ENCODE measurements at regions not wholly inside any gene's neighbourhood (a gene's known extent, or its start where the extent isn't known, plus 50 kb on each side); places are given as distances from the start of the nearest gene placed in this dataset.

GRCh38 chr12:45615268-45615667 is 114.2 kb upstream of the ARID2 start:
- no peaks in the 10 kb centered on the region for H3K27me3 ChIP-seq (ENCODE audit: control insufficient read depth in 5 of 5, insufficient read depth in 4 of 5, low read length in 5 of 5)

GRCh38 chr12:45619736-45620135 is 109.8 kb upstream of the ARID2 start:
- Histone ChIP-seq H3K9ac (ENCODE audit: low read length in 5 of 5) (no peak overlapping the region), H3K4me3 (ENCODE audit: low read depth in 1 of 5, low read length in 5 of 5) (no peak overlapping the region), H3K4me1 (ENCODE audit: control insufficient read depth in 5 of 5, insufficient read depth in 5 of 5, low read length in 5 of 5) (no peaks in the 10 kb centered on the region), H3K36me3 (ENCODE audit: control insufficient read depth in 5 of 5, insufficient read depth in 5 of 5, low read length in 5 of 5) (no peaks in the 10 kb centered on the region), H3K27me3 (ENCODE audit: control insufficient read depth in 5 of 5, insufficient read depth in 4 of 5, low read length in 5 of 5) (no peaks in the 10 kb centered on the region), H3K27ac (ENCODE audit: low read depth, low read length) (no peak overlapping the region), H3K9me3 (ENCODE audit: control insufficient read depth in 5 of 5, low read length in 5 of 5) (peaks cover 0 to 3% (median 0%) of the 10 kb centered on the region in 5 donors)

More at GRCh38 chr12:45615268-45615667, 114.2 kb upstream of the ARID2 start:
- H3K36me3 ChIP-seq (ENCODE audit: control insufficient read depth in 5 of 5, insufficient read depth in 5 of 5, low read length in 5 of 5): no peaks in the 10 kb centered on the region
- H3K27ac ChIP-seq (ENCODE audit: low read depth, low read length): no peak overlapping the region
- no peak overlapping the region for H3K4me3 ChIP-seq (ENCODE audit: low read depth in 1 of 5, low read length in 5 of 5)
- H3K9ac ChIP-seq (ENCODE audit: low read length in 5 of 5): no peak overlapping the region
- no peaks in the 10 kb centered on the region for H3K9me3 ChIP-seq (ENCODE audit: control insufficient read depth in 5 of 5, low read length in 5 of 5)
- H3K4me1 ChIP-seq (ENCODE audit: control insufficient read depth in 5 of 5, insufficient read depth in 5 of 5, low read length in 5 of 5): no peaks in the 10 kb centered on the region

- Histone ChIP-seq H3K9me3 (ENCODE audit: control insufficient read depth in 5 of 5, low read length in 5 of 5) (peaks cover 0 to 3% (median 0%) of the 10 kb centered on the region in 5 donors), H3K9ac (ENCODE audit: low read length in 5 of 5) (no peak overlapping the region), H3K36me3 (ENCODE audit: control insufficient read depth in 5 of 5, insufficient read depth in 5 of 5, low read length in 5 of 5) (no peaks in the 10 kb centered on the region), H3K4me3 (ENCODE audit: low read depth in 1 of 5, low read length in 5 of 5) (no peak overlapping the region), H3K27ac (ENCODE audit: low read depth, low read length) (no peak overlapping the region), H3K4me1 (ENCODE audit: control insufficient read depth in 5 of 5, insufficient read depth in 5 of 5, low read length in 5 of 5) (no peaks in the 10 kb centered on the region), H3K27me3 (ENCODE audit: control insufficient read depth in 5 of 5, insufficient read depth in 4 of 5, low read length in 5 of 5) (no peaks in the 10 kb centered on the region)
These were observed 107.8 kb upstream of the ARID2 start for GRCh38 chr12:45621703-45622102.

- Histone ChIP-seq H3K4me1 (ENCODE audit: control insufficient read depth in 5 of 5, insufficient read depth in 5 of 5, low read length in 5 of 5) (peaks cover 0 to 3% (median 0%) of the 10 kb centered on the region in 5 donors), H3K4me3 (ENCODE audit: low read depth in 1 of 5, low read length in 5 of 5) (no peak overlapping the region), H3K9me3 (ENCODE audit: control insufficient read depth in 5 of 5, low read length in 5 of 5) (peaks cover 0 to 3% (median 0%) of the 10 kb centered on the region in 5 donors), H3K9ac (ENCODE audit: low read length in 5 of 5) (no peak overlapping the region), H3K27ac (ENCODE audit: low read depth, low read length) (no peak overlapping the region), H3K27me3 (ENCODE audit: control insufficient read depth in 5 of 5, insufficient read depth in 4 of 5, low read length in 5 of 5) (no peaks in the 10 kb centered on the region), H3K36me3 (ENCODE audit: control insufficient read depth in 5 of 5, insufficient read depth in 5 of 5, low read length in 5 of 5) (no peaks in the 10 kb centered on the region)
These were observed 107.1 kb upstream of the ARID2 start for GRCh38 chr12:45622210-45622937.

- no peak overlapping the region for H3K9ac ChIP-seq (ENCODE audit: low read length in 5 of 5)
- H3K4me1 ChIP-seq (ENCODE audit: control insufficient read depth in 5 of 5, insufficient read depth in 5 of 5, low read length in 5 of 5): peaks cover 0 to 3% (median 0%) of the 10 kb centered on the region in 5 donors
- H3K27me3 ChIP-seq (ENCODE audit: control insufficient read depth in 5 of 5, insufficient read depth in 4 of 5, low read length in 5 of 5): no peaks in the 10 kb centered on the region
- H3K4me3 ChIP-seq (ENCODE audit: low read depth in 1 of 5, low read length in 5 of 5): no peak overlapping the region
- peaks cover 0 to 3% (median 0%) of the 10 kb centered on the region in 5 donors for H3K9me3 ChIP-seq (ENCODE audit: control insufficient read depth in 5 of 5, low read length in 5 of 5)
- no peak overlapping the region for H3K27ac ChIP-seq (ENCODE audit: low read depth, low read length)
- H3K36me3 ChIP-seq (ENCODE audit: control insufficient read depth in 5 of 5, insufficient read depth in 5 of 5, low read length in 5 of 5): no peaks in the 10 kb centered on the region
These were observed 106.3 kb upstream of the ARID2 start for GRCh38 chr12:45623221-45623620.

- Histone ChIP-seq H3K9me3 (ENCODE audit: control insufficient read depth in 5 of 5, low read length in 5 of 5) (peaks cover 0 to 3% (median 0%) of the 10 kb centered on the region in 5 donors), H3K9ac (ENCODE audit: low read length in 5 of 5) (no peak overlapping the region), H3K4me1 (ENCODE audit: control insufficient read depth in 5 of 5, insufficient read depth in 5 of 5, low read length in 5 of 5) (peaks cover 0 to 3% (median 0%) of the 10 kb centered on the region in 5 donors), H3K27ac (ENCODE audit: low read depth, low read length) (no peak overlapping the region), H3K36me3 (ENCODE audit: control insufficient read depth in 5 of 5, insufficient read depth in 5 of 5, low read length in 5 of 5) (no peaks in the 10 kb centered on the region), H3K4me3 (ENCODE audit: low read depth in 1 of 5, low read length in 5 of 5) (no peak overlapping the region), H3K27me3 (ENCODE audit: control insufficient read depth in 5 of 5, insufficient read depth in 4 of 5, low read length in 5 of 5) (no peaks in the 10 kb centered on the region)
These were observed 105.6 kb upstream of the ARID2 start for GRCh38 chr12:45623940-45624339.

GRCh38 chr12:45626965-45627364 is 102.5 kb upstream of the ARID2 start:
- H3K36me3 ChIP-seq (ENCODE audit: control insufficient read depth in 5 of 5, insufficient read depth in 5 of 5, low read length in 5 of 5): no peaks in the 10 kb centered on the region
- H3K9ac ChIP-seq (ENCODE audit: low read length in 5 of 5): no peak overlapping the region
- H3K4me1 ChIP-seq (ENCODE audit: control insufficient read depth in 5 of 5, insufficient read depth in 5 of 5, low read length in 5 of 5): peaks cover 0 to 3% (median 0%) of the 10 kb centered on the region in 5 donors
- no peaks in the 10 kb centered on the region for H3K27me3 ChIP-seq (ENCODE audit: control insufficient read depth in 5 of 5, insufficient read depth in 4 of 5, low read length in 5 of 5)
- H3K4me3 ChIP-seq (ENCODE audit: low read depth in 1 of 5, low read length in 5 of 5): no peak overlapping the region
- H3K9me3 ChIP-seq (ENCODE audit: control insufficient read depth in 5 of 5, low read length in 5 of 5): no peaks in the 10 kb centered on the region
- H3K27ac ChIP-seq (ENCODE audit: low read depth, low read length): no peak overlapping the region

GRCh38 chr12:45627407-45628069 is 102.0 kb upstream of the ARID2 start:
- Histone ChIP-seq H3K4me3 (ENCODE audit: low read depth in 1 of 5, low read length in 5 of 5) (no peak overlapping the region), H3K4me1 (ENCODE audit: control insufficient read depth in 5 of 5, insufficient read depth in 5 of 5, low read length in 5 of 5) (peaks cover 0 to 3% (median 0%) of the 10 kb centered on the region in 5 donors), H3K36me3 (ENCODE audit: control insufficient read depth in 5 of 5, insufficient read depth in 5 of 5, low read length in 5 of 5) (no peaks in the 10 kb centered on the region)

GRCh38 chr12:45629292-45629691 is 100.2 kb upstream of the ARID2 start:
- H3K4me3 ChIP-seq (ENCODE audit: low read depth in 1 of 5, low read length in 5 of 5): no peak overlapping the region
- peaks cover 0 to 3% (median 0%) of the 10 kb centered on the region in 5 donors for H3K4me1 ChIP-seq (ENCODE audit: control insufficient read depth in 5 of 5, insufficient read depth in 5 of 5, low read length in 5 of 5)
- no peak overlapping the region for H3K9ac ChIP-seq (ENCODE audit: low read length in 5 of 5)
- no peaks in the 10 kb centered on the region for H3K36me3 ChIP-seq (ENCODE audit: control insufficient read depth in 5 of 5, insufficient read depth in 5 of 5, low read length in 5 of 5)
- no peaks in the 10 kb centered on the region for H3K9me3 ChIP-seq (ENCODE audit: control insufficient read depth in 5 of 5, low read length in 5 of 5)
- H3K27me3 ChIP-seq (ENCODE audit: control insufficient read depth in 5 of 5, insufficient read depth in 4 of 5, low read length in 5 of 5): peaks cover 0 to 4% (median 0%) of the 10 kb centered on the region in 5 donors
- no peak overlapping the region for H3K27ac ChIP-seq (ENCODE audit: low read depth, low read length)

More at GRCh38 chr12:45627407-45628069, 102.0 kb upstream of the ARID2 start:
- Histone ChIP-seq H3K9ac (ENCODE audit: low read length in 5 of 5) (no peak overlapping the region), H3K27ac (ENCODE audit: low read depth, low read length) (no peak overlapping the region), H3K27me3 (ENCODE audit: control insufficient read depth in 5 of 5, insufficient read depth in 4 of 5, low read length in 5 of 5) (peaks cover 0 to 2% (median 0%) of the 10 kb centered on the region in 5 donors), H3K9me3 (ENCODE audit: control insufficient read depth in 5 of 5, low read length in 5 of 5) (no peaks in the 10 kb centered on the region)

GRCh38 chr12:45633733-45634132 is 95.8 kb upstream of the ARID2 start:
- Histone ChIP-seq H3K27me3 (ENCODE audit: control insufficient read depth in 5 of 5, insufficient read depth in 4 of 5, low read length in 5 of 5) (peaks cover 0 to 4% (median 0%) of the 10 kb centered on the region in 5 donors), H3K9ac (ENCODE audit: low read length in 5 of 5) (no peak overlapping the region), H3K27ac (ENCODE audit: low read depth, low read length) (no peak overlapping the region), H3K4me3 (ENCODE audit: low read depth in 1 of 5, low read length in 5 of 5) (no peak overlapping the region), H3K4me1 (ENCODE audit: control insufficient read depth in 5 of 5, insufficient read depth in 5 of 5, low read length in 5 of 5) (no peaks in the 10 kb centered on the region), H3K9me3 (ENCODE audit: control insufficient read depth in 5 of 5, low read length in 5 of 5) (no peaks in the 10 kb centered on the region), H3K36me3 (ENCODE audit: control insufficient read depth in 5 of 5, insufficient read depth in 5 of 5, low read length in 5 of 5) (no peaks in the 10 kb centered on the region)

Measured in subcutaneous abdominal adipose tissue (tissue), 5 donors.